ENCODE measurements at regions not wholly inside any gene's neighbourhood (a gene's known extent, or its start where the extent isn't known, plus 50 kb on each side); places are given as distances from the start of the nearest gene placed in this dataset.

DNA sequence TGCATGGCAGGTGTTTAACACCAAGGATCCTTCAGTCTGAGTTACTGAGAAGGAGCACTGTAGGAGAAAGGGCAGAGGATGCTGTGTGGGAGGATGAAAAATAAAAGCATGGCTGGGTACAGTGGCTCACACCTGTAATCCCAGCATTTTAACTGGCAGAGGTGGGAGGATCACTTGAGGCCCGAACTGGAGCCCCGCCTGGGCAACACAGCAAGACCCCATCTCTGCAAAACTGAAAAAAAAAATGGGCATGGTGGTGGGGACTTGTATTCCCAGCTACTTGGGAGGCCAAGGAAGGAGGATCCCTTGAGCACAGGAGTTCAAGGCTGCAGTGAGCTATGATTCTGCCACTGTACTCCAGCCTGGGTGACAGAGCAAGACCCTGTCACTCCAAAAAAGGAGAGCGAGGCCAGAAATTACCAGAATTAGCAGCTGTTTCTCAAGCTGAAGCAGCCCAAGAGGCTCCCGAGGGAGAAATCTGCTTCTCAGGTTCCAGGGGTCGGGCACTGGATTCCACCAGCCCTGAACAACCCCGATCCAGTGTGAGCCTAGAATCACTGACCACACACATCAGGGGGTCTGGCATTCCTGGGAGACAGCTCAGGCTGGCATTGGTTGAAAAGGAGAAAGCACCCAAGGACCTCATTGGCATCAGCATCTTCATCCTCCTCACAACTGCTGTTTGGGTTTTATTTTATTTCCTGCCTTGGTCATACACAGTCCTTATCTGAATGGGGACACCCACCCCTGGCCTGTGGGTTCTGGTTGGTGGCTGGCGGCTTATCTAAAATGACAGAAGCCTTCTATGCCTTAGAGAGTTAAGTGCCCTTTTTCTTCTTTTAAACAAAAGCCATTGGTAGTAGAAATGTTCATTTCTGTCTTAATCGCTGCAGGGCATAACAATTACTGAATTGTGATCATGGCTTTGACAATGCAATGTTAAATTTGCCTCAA lies 66.3 kb upstream of the TRIM2 start:
- WGBS, result 87% methylated on average over 7 of the region's 8 CpGs
- TF ChIP-seq EP300 (IDR thresholded peaks at IDR 0.05) (no peak), POLR2AphosphoS5 (IDR thresholded peaks at IDR 0.05) (no peak)
- TF ChIP-seq, protein P1, sequence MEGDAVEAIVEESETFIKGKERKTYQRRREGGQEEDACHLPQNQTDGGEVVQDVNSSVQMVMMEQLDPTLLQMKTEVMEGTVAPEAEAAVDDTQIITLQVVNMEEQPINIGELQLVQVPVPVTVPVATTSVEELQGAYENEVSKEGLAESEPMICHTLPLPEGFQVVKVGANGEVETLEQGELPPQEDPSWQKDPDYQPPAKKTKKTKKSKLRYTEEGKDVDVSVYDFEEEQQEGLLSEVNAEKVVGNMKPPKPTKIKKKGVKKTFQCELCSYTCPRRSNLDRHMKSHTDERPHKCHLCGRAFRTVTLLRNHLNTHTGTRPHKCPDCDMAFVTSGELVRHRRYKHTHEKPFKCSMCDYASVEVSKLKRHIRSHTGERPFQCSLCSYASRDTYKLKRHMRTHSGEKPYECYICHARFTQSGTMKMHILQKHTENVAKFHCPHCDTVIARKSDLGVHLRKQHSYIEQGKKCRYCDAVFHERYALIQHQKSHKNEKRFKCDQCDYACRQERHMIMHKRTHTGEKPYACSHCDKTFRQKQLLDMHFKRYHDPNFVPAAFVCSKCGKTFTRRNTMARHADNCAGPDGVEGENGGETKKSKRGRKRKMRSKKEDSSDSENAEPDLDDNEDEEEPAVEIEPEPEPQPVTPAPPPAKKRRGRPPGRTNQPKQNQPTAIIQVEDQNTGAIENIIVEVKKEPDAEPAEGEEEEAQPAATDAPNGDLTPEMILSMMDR (IDR thresholded peaks at IDR 0.05), result no peak
- DNase-seq (ENCODE audit: low spot score in 2 of 2), result no peak
- H3K9me3 ChIP-seq, result no peaks in the 10 kb centered on the region
- H3K4me3 ChIP-seq, result no peak overlapping the region
- no peaks in the 10 kb centered on the region for H3K36me3 ChIP-seq
- H3K27me3 ChIP-seq, result no peaks in the 10 kb centered on the region
- no peak overlapping the region for H3K27ac ChIP-seq
- H3K4me1 ChIP-seq, result peaks cover 15% of the 10 kb centered on the region

DNA sequence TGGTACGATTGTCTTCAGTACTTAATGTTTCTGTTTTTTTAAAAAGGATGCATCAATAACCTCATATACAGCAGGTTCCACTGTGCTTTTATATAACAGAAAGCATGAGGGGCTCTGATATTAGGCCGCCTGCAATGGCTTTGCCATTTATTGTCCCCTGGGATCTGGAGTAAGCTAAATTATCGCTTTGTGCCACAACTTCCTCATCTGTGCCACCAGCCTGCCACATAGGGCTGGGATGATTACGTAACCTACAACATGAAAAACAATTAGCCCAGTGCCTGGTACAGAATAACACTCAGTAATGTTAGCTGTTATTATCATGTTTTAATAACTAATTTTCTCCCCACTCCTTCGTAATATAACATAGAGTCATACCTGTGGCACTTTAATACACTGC lies 65.5 kb upstream of the TRIM2 start:
- no peaks in the 10 kb centered on the region for H3K9me3 ChIP-seq
- H3K36me3 ChIP-seq, result no peaks in the 10 kb centered on the region
- H3K27ac ChIP-seq, result no peak overlapping the region
- H3K27me3 ChIP-seq, result no peaks in the 10 kb centered on the region
- no peak for DNase-seq (ENCODE audit: low spot score in 2 of 2)
- no peak overlapping the region for H3K4me3 ChIP-seq
- 67% methylated on average over 5 of the region's 5 CpGs for WGBS
- peaks cover 22% of the 10 kb centered on the region for H3K4me1 ChIP-seq
- TF ChIP-seq, protein P1 (IDR thresholded peaks at IDR 0.05), result no peak
- TF ChIP-seq EP300 (IDR thresholded peaks at IDR 0.05) (no peak), POLR2A (IDR thresholded peaks at IDR 0.05) (no peak), POLR2AphosphoS5 (IDR thresholded peaks at IDR 0.05) (no peak)

DNA sequence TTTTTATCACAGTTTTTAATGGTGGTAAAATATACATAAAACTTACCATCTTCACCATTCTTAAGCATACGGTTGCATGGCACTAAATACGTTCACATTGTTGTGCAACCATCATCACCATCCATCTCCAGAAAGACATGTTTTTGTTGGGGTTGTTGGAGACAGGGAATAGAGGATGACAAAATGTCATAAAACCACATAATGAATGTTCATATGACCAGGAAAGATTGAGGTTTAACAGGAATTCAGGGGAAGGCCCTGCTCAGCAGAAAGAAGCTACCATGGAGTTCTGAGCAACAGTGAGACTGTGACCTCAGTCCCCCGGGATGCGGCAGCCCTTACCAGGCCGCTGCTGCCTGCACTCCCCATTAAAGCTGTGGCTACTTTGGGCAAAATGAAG lies 63.9 kb upstream of the TRIM2 start:
- Histone ChIP-seq H3K4me3 (no peak overlapping the region), H3K27ac (no peak overlapping the region), H3K4me1 (peaks cover 25% of the 10 kb centered on the region), H3K36me3 (no peaks in the 10 kb centered on the region), H3K27me3 (no peaks in the 10 kb centered on the region), H3K9me3 (no peaks in the 10 kb centered on the region)
- WGBS, result 87% methylated on average over 5 of the region's 5 CpGs
- no peak for TF ChIP-seq POLR2AphosphoS5 (IDR thresholded peaks at IDR 0.05)
- no peak for TF ChIP-seq POLR2A (IDR thresholded peaks at IDR 0.05)
- TF ChIP-seq, protein P1 (IDR thresholded peaks at IDR 0.05), result no peak
- TF ChIP-seq EP300 (IDR thresholded peaks at IDR 0.05), result no peak
- DNase-seq (ENCODE audit: low spot score in 2 of 2), result no peak

DNA sequence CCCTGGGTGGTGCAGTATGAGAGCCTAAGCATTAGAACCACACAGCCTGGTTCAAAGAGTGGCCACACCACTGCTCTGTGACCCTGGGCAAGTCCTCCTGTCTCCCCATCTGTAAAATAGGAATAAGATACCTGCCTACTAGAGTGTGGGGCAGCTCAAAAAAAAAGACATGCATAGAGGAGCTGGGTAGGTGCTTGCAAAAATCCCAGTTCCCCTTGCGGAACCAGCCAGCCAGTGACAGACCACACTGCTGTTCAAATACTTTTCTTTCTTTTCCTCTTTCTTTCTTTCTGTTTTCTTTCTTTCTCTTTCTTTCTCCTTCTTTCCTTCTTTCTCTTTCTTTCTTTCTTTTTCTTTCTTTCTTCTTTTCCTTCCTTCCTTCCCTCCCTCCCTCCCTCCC lies 63.0 kb upstream of the TRIM2 start:
- Histone ChIP-seq H3K4me3 (no peak overlapping the region), H3K36me3 (no peaks in the 10 kb centered on the region), H3K27me3 (no peaks in the 10 kb centered on the region), H3K27ac (no peak overlapping the region), H3K9me3 (no peaks in the 10 kb centered on the region), H3K4me1 (peaks cover 25% of the 10 kb centered on the region)
- 95% methylated on average over 1 of the region's 1 CpG for WGBS
- TF ChIP-seq EP300 (IDR thresholded peaks at IDR 0.05) (no peak), POLR2AphosphoS5 (IDR thresholded peaks at IDR 0.05) (no peak), POLR2A (IDR thresholded peaks at IDR 0.05) (no peak)
- TF ChIP-seq, protein P1 (IDR thresholded peaks at IDR 0.05), result no peak
- no peak for DNase-seq (ENCODE audit: low spot score in 2 of 2)

DNA sequence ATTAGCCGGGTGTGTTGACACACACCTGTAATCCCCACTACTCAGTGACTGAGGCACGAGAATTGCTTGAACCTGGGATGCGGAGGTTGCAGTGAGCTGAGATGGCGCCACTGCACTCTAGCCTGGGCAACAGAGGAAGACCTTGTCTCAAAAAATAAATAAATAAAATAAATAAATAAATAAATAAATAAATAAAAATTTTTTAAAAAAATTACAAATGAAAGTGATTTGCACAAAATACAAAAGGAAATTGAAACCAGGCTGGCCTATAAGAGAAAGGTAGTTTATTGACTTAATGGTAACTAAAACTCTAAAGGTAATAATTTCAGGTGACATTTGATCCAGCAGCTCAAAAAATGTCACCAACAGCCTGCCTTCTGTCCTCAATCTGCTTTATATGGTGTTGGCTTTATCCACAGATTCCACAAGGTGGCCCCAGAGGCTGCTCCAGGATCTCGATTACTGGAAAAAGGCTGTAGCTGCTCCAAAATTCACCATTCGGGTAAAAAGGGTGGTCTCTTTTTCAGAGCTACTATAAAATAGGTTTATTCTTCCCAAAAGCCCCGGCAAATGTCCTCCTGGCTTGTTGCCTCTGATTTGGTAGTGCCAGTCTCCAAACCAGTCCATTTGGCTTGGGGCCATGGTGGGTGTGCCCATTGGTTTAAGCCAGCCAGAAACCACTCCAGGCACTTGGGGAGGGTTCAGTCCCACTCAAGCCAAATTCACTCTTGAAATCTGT lies 61.4 kb upstream of the TRIM2 start:
- H3K4me1 ChIP-seq, result peaks cover 15% of the 10 kb centered on the region
- no peak overlapping the region for H3K27ac ChIP-seq
- WGBS, result 51% methylated on average over 7 of the region's 7 CpGs
- no peaks in the 10 kb centered on the region for H3K27me3 ChIP-seq
- H3K9me3 ChIP-seq, result no peaks in the 10 kb centered on the region
- DNase-seq (ENCODE audit: low spot score in 2 of 2), result peak; percentile 79 to 80
- TF ChIP-seq POLR2AphosphoS5 (IDR thresholded peaks at IDR 0.05) (no peak), POLR2A (IDR thresholded peaks at IDR 0.05) (no peak)
- TF ChIP-seq, protein P1 (IDR thresholded peaks at IDR 0.05), result peak; percentile 78 to 88
- H3K36me3 ChIP-seq, result no peaks in the 10 kb centered on the region
- no peak overlapping the region for H3K4me3 ChIP-seq

All from suprapubic skin (tissue), 4 donors.